ENCODE measurements at regions not wholly inside any gene's neighbourhood (a gene's known extent, or its start where the extent isn't known, plus 50 kb on each side); places are given as distances from the start of the nearest gene placed in this dataset.

- no peak overlapping the region for H3K4me3 ChIP-seq (ENCODE audit: insufficient read depth, low read length, poor library complexity, severe bottlenecking)
- H3K9me3 ChIP-seq (ENCODE audit: insufficient read depth, low read length), result no peaks in the 10 kb centered on the region
- no peak overlapping the region for H3K9ac ChIP-seq (ENCODE audit: low read length)
- H3K4me2 ChIP-seq (ENCODE audit: low read depth, low read length, poor library complexity, severe bottlenecking), result no peak overlapping the region
- peak overlapping the region; percentile 58 for H2AFZ ChIP-seq (ENCODE audit: low read depth, low read length, severe bottlenecking)
- H3K79me2 ChIP-seq (ENCODE audit: insufficient read depth, low read length), result no peaks in the 10 kb centered on the region
- no peak overlapping the region for H3K27ac ChIP-seq (ENCODE audit: low read depth, low read length)
- no peaks in the 10 kb centered on the region for H3K9me2 ChIP-seq (replicated peaks; ENCODE audit: insufficient read depth, low read length)
- no peaks in the 10 kb centered on the region for H4K20me1 ChIP-seq (ENCODE audit: low read depth, low read length)
- H3F3A ChIP-seq (ENCODE audit: insufficient read depth), result no peaks in the 10 kb centered on the region
- no peaks in the 10 kb centered on the region for H3K27me3 ChIP-seq (ENCODE audit: low read length)
- TF ChIP-seq EZH2phosphoT487 (conservative IDR thresholded peaks at IDR 0.05; ENCODE audit: low read length), result no peak
- TF ChIP-seq CTCF (IDR thresholded peaks at IDR 0.05; ENCODE audit: insufficient read depth, low read length, poor library complexity, severe bottlenecking), result no peak
- H3K36me3 ChIP-seq (ENCODE audit: low read length), result no peaks in the 10 kb centered on the region
Measured at GRCh38 chr13:69077267-69077666, 1030.4 kb upstream of the ATXN8OS start.

GRCh38 chr13:69069554-69070133, 1038.0 kb upstream of the ATXN8OS start:
- H3F3A ChIP-seq (ENCODE audit: insufficient read depth), result no peaks in the 10 kb centered on the region; the same call in 1 of the 2 replicates
- TF ChIP-seq EZH2phosphoT487 (conservative IDR thresholded peaks at IDR 0.05; ENCODE audit: low read length) (no peak), CTCF (IDR thresholded peaks at IDR 0.05; ENCODE audit: insufficient read depth, low read length, poor library complexity, severe bottlenecking) (no peak)
- no peak overlapping the region for H3K4me3 ChIP-seq (ENCODE audit: insufficient read depth, low read length, poor library complexity, severe bottlenecking)
- no peaks in the 10 kb centered on the region for H3K79me2 ChIP-seq (ENCODE audit: insufficient read depth, low read length)
- H3K27ac ChIP-seq (ENCODE audit: low read depth, low read length), result no peak overlapping the region
- H2AFZ ChIP-seq (ENCODE audit: low read depth, low read length, severe bottlenecking), result peak overlapping the region; percentile 0
- H4K20me1 ChIP-seq (ENCODE audit: low read depth, low read length), result no peaks in the 10 kb centered on the region
- H3K36me3 ChIP-seq (ENCODE audit: low read length), result peaks cover 4% of the 10 kb centered on the region; the same call in 1 of the 2 replicates
- H3K9me3 ChIP-seq (ENCODE audit: insufficient read depth, low read length), result no peaks in the 10 kb centered on the region
- no peak overlapping the region for H3K9ac ChIP-seq (ENCODE audit: low read length)
- no peak overlapping the region for H3K4me2 ChIP-seq (ENCODE audit: low read depth, low read length, poor library complexity, severe bottlenecking)
- no peaks in the 10 kb centered on the region for H3K9me2 ChIP-seq (replicated peaks; ENCODE audit: insufficient read depth, low read length)
- H3K27me3 ChIP-seq (ENCODE audit: low read length), result no peaks in the 10 kb centered on the region

GRCh38 chr13:69050696-69051095, 1056.9 kb upstream of the ATXN8OS start:
- no peaks in the 10 kb centered on the region for H3F3A ChIP-seq (ENCODE audit: insufficient read depth)
- H2AFZ ChIP-seq (ENCODE audit: low read depth, low read length, severe bottlenecking), result no peak overlapping the region
- no peak overlapping the region for H3K4me2 ChIP-seq (ENCODE audit: low read depth, low read length, poor library complexity, severe bottlenecking)
- H3K9ac ChIP-seq (ENCODE audit: low read length), result no peak overlapping the region
- TF ChIP-seq CTCF (IDR thresholded peaks at IDR 0.05; ENCODE audit: insufficient read depth, low read length, poor library complexity, severe bottlenecking) (no peak), EZH2phosphoT487 (conservative IDR thresholded peaks at IDR 0.05; ENCODE audit: low read length) (no peak)
- no peaks in the 10 kb centered on the region for H3K79me2 ChIP-seq (ENCODE audit: insufficient read depth, low read length)
- H3K27ac ChIP-seq (ENCODE audit: low read depth, low read length), result no peak overlapping the region
- no peaks in the 10 kb centered on the region for H3K27me3 ChIP-seq (ENCODE audit: low read length)
- no peaks in the 10 kb centered on the region for H4K20me1 ChIP-seq (ENCODE audit: low read depth, low read length)
- H3K36me3 ChIP-seq (ENCODE audit: low read length), result no peaks in the 10 kb centered on the region; the same call in 1 of the 2 replicates
- no peak overlapping the region for H3K4me3 ChIP-seq (ENCODE audit: insufficient read depth, low read length, poor library complexity, severe bottlenecking)
- 0 out of 2 replicates have a peak, but pooled peaks cover 20% of the 10 kb centered on the region for H3K9me3 ChIP-seq (ENCODE audit: insufficient read depth, low read length)
- H3K9me2 ChIP-seq (replicated peaks; ENCODE audit: insufficient read depth, low read length), result no peaks in the 10 kb centered on the region
